SK-N-SH treated with all-trans-retinoic acid at 6 μM for 48 hours (cell line): ENCODE measurements at regions not wholly inside any gene's neighbourhood (a gene's known extent, or its start where the extent isn't known, plus 50 kb on each side); places are given as distances from the start of the nearest gene placed in this dataset.

ENCODE experiments used
- ATAC-seq: fragments of 200-7000 bp; cut with Tn5 transposase; 3 replicates; pipeline ENCODE4 v1.9.1; 2020; ENCODE audit warnings: mild to moderate bottlenecking, moderate library complexity
- ARNTL ChIP-seq: fragments of 450-650 bp; formaldehyde crosslinking; IDR thresholded peaks from 2 replicates; pipeline ENCODE4 v1.5.0; 2020; ENCODE audit warnings: low read depth, mild to moderate bottlenecking, moderate library complexity, borderline replicate concordance
- BACH2 ChIP-seq: fragments of 250-450 bp; sonication (Bioruptor Pico); IDR thresholded peaks from 2 replicates; pipeline ENCODE4 v1.9.0; 2021; ENCODE audit warnings: mild to moderate bottlenecking, borderline replicate concordance
- CSDC2 ChIP-seq: fragments of 250-450 bp; sonication (Bioruptor Pico); IDR thresholded peaks from 2 replicates; pipeline ENCODE4 v1.5.0; 2020; ENCODE audit warnings: mild to moderate bottlenecking, moderate library complexity
- ESRRG ChIP-seq: fragments of 250-450 bp; sonication (Bioruptor Pico); IDR thresholded peaks from 2 replicates; pipeline ENCODE4 v1.6.1; 2021; ENCODE audit warnings: mild to moderate bottlenecking
- GLIS3 ChIP-seq: fragments of 250-450 bp; sonication (Bioruptor Pico); IDR thresholded peaks from 2 replicates; pipeline ENCODE4 v1.5.0; 2020; ENCODE audit warnings: mild to moderate bottlenecking, moderate library complexity
- ISL1 ChIP-seq: fragments of 250-450 bp; sonication (Bioruptor Pico); IDR thresholded peaks from 2 replicates; pipeline ENCODE4 v2.1.2; 2022; ENCODE audit warnings: mild to moderate bottlenecking, moderate library complexity
- OSR1 ChIP-seq: fragments of 250-450 bp; sonication (Bioruptor Pico); IDR thresholded peaks from 2 replicates; pipeline ENCODE4 v1.8.0; 2022; ENCODE audit warnings: moderate library complexity, mild to moderate bottlenecking, inconsistent platforms
- PPARA ChIP-seq: fragments of 250-450 bp; sonication (Bioruptor Pico); IDR thresholded peaks from 2 replicates; pipeline ENCODE4 v1.5.0; 2020; ENCODE audit warnings: mild to moderate bottlenecking, borderline replicate concordance
- RARB ChIP-seq: fragments of 250-450 bp; sonication (Bioruptor Pico); IDR thresholded peaks from 2 replicates; pipeline ENCODE4 v1.8.0; 2021; ENCODE audit warnings: mild to moderate bottlenecking, moderate library complexity
- SNAI2 ChIP-seq: fragments of 250-450 bp; sonication (Bioruptor Pico); IDR thresholded peaks from 2 replicates; pipeline ENCODE4 v1.5.0; 2020; ENCODE audit warnings: mild to moderate bottlenecking, moderate library complexity
- TCF4 ChIP-seq: fragments of 250-450 bp; sonication (Bioruptor Pico); IDR thresholded peaks from 2 replicates; pipeline ENCODE4 v1.8.0; 2021; ENCODE audit warnings: mild to moderate bottlenecking, moderate library complexity, borderline replicate concordance
- TOX ChIP-seq: fragments of 250-450 bp; sonication (Bioruptor Pico); IDR thresholded peaks from 2 replicates; pipeline ENCODE4 v1.8.0; 2021; ENCODE audit warnings: mild to moderate bottlenecking, moderate library complexity, borderline replicate concordance
- ZC3H10 ChIP-seq: fragments of 250-450 bp; sonication (Bioruptor Pico); IDR thresholded peaks from 2 replicates; pipeline ENCODE4 v1.5.1; 2021; ENCODE audit warnings: mild to moderate bottlenecking, moderate library complexity
- ZFP3 ChIP-seq: fragments of 250-450 bp; sonication (Bioruptor Pico); IDR thresholded peaks from 2 replicates; pipeline ENCODE4 v1.5.0; 2020; ENCODE audit warnings: mild to moderate bottlenecking, moderate library complexity
- ZFP30 ChIP-seq: fragments of 450-650 bp; formaldehyde crosslinking; IDR thresholded peaks from 2 replicates; pipeline ENCODE4 v1.5.0; 2022; ENCODE audit warnings: mild to moderate bottlenecking, moderate library complexity
- ZNF565 ChIP-seq: fragments of 450-650 bp; formaldehyde crosslinking; conservative IDR thresholded peaks from 2 replicates; pipeline ENCODE4 v1.5.0; 2020; ENCODE audit warnings: low read depth, mild to moderate bottlenecking, moderate library complexity
- ZNF70 ChIP-seq: fragments of 450-650 bp; formaldehyde crosslinking; IDR thresholded peaks from 2 replicates; pipeline ENCODE4 v1.5.0; 2020; ENCODE audit warnings: mild to moderate bottlenecking, moderate library complexity
- ZNF8 ChIP-seq: fragments of 450-650 bp; formaldehyde crosslinking; IDR thresholded peaks from 2 replicates; pipeline ENCODE4 v1.5.0; 2020; ENCODE audit warnings: mild to moderate bottlenecking, moderate library complexity
- TF ChIP-seq, protein P1 (sequence below): fragments of 250-450 bp; sonication (Bioruptor Pico); IDR thresholded peaks from 2 replicates; pipeline ENCODE4 v1.5.1; 2020; ENCODE audit warnings: low read depth, mild to moderate bottlenecking, moderate library complexity
- TF ChIP-seq, protein P2 (sequence below): fragments of 250-450 bp; sonication (Bioruptor Pico); IDR thresholded peaks from 2 replicates; pipeline ENCODE4 v1.5.1; 2021; ENCODE audit warnings: mild to moderate bottlenecking, moderate library complexity
- TF ChIP-seq, protein P3 (sequence below): fragments of 250-450 bp; sonication (Bioruptor Pico); IDR thresholded peaks from 2 replicates; pipeline ENCODE4 v1.8.0; 2021; ENCODE audit warnings: low read depth, mild to moderate bottlenecking, moderate library complexity, borderline replicate concordance
- TF ChIP-seq, protein P4 (sequence below): fragments of 250-450 bp; sonication (Bioruptor Pico); IDR thresholded peaks from 2 replicates; pipeline ENCODE4 v1.5.0; 2020; ENCODE audit warnings: mild to moderate bottlenecking, moderate library complexity

DNA sequence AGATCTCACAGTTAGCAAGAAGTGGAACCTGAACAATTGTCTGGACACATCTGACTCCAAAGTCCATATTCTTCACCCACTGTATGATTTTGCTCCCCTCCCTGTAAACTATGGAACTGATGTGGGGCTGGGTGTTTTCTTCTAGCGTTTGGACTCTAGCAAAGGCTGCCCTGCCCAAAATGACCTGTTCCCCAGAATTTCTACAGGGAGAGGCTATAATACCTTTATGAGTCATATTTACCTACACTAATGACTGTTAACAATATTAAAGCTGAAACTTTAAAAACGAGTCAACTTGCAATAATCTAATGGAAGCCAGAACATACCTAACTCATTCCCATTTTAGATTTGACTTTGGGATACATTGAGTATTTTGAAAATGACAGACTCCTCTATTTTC, 531.2 kb upstream of the CFAP20DC start:
- TF ChIP-seq ZNF70 (CRISPR knock-in tag) = no peak
- no peak for TF ChIP-seq TOX (CRISPR knock-in tag)
- TF ChIP-seq RARB (CRISPR knock-in tag) = no peak
- TF ChIP-seq ISL1 (CRISPR knock-in tag) = no peak
- TF ChIP-seq PPARA (CRISPR knock-in tag) = no peak
- TF ChIP-seq, protein P1, sequence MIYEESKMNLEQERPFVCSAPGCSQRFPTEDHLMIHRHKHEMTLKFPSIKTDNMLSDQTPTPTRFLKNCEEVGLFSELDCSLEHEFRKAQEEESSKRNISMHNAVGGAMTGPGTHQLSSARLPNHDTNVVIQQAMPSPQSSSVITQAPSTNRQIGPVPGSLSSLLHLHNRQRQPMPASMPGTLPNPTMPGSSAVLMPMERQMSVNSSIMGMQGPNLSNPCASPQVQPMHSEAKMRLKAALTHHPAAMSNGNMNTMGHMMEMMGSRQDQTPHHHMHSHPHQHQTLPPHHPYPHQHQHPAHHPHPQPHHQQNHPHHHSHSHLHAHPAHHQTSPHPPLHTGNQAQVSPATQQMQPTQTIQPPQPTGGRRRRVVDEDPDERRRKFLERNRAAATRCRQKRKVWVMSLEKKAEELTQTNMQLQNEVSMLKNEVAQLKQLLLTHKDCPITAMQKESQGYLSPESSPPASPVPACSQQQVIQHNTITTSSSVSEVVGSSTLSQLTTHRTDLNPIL (CRISPR knock-in tag) = no peak
- TF ChIP-seq, protein P2, sequence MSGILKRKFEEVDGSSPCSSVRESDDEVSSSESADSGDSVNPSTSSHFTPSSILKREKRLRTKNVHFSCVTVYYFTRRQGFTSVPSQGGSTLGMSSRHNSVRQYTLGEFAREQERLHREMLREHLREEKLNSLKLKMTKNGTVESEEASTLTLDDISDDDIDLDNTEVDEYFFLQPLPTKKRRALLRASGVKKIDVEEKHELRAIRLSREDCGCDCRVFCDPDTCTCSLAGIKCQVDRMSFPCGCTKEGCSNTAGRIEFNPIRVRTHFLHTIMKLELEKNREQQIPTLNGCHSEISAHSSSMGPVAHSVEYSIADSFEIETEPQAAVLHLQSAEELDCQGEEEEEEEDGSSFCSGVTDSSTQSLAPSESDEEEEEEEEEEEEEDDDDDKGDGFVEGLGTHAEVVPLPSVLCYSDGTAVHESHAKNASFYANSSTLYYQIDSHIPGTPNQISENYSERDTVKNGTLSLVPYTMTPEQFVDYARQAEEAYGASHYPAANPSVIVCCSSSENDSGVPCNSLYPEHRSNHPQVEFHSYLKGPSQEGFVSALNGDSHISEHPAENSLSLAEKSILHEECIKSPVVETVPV (CRISPR knock-in tag) = no peak
- TF ChIP-seq CSDC2 = no peak
- TF ChIP-seq, protein P3, sequence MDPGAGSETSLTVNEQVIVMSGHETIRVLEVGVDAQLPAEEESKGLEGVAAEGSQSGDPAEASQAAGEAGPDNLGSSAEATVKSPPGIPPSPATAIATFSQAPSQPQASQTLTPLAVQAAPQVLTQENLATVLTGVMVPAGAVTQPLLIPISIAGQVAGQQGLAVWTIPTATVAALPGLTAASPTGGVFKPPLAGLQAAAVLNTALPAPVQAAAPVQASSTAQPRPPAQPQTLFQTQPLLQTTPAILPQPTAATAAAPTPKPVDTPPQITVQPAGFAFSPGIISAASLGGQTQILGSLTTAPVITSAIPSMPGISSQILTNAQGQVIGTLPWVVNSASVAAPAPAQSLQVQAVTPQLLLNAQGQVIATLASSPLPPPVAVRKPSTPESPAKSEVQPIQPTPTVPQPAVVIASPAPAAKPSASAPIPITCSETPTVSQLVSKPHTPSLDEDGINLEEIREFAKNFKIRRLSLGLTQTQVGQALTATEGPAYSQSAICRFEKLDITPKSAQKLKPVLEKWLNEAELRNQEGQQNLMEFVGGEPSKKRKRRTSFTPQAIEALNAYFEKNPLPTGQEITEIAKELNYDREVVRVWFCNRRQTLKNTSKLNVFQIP (CRISPR knock-in tag) = no peak
- TF ChIP-seq OSR1 (CRISPR knock-in tag) = no peak
- no peak for TF ChIP-seq ESRRG (CRISPR knock-in tag)
- no peak for TF ChIP-seq TCF4 (CRISPR knock-in tag)
- TF ChIP-seq BACH2 (CRISPR knock-in tag) = no peak
- TF ChIP-seq ZFP3 (CRISPR knock-in tag) = no peak
- TF ChIP-seq ZFP30 = no peak
- TF ChIP-seq, protein P4, sequence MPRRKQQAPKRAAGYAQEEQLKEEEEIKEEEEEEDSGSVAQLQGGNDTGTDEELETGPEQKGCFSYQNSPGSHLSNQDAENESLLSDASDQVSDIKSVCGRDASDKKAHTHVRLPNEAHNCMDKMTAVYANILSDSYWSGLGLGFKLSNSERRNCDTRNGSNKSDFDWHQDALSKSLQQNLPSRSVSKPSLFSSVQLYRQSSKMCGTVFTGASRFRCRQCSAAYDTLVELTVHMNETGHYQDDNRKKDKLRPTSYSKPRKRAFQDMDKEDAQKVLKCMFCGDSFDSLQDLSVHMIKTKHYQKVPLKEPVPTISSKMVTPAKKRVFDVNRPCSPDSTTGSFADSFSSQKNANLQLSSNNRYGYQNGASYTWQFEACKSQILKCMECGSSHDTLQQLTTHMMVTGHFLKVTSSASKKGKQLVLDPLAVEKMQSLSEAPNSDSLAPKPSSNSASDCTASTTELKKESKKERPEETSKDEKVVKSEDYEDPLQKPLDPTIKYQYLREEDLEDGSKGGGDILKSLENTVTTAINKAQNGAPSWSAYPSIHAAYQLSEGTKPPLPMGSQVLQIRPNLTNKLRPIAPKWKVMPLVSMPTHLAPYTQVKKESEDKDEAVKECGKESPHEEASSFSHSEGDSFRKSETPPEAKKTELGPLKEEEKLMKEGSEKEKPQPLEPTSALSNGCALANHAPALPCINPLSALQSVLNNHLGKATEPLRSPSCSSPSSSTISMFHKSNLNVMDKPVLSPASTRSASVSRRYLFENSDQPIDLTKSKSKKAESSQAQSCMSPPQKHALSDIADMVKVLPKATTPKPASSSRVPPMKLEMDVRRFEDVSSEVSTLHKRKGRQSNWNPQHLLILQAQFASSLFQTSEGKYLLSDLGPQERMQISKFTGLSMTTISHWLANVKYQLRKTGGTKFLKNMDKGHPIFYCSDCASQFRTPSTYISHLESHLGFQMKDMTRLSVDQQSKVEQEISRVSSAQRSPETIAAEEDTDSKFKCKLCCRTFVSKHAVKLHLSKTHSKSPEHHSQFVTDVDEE (CRISPR knock-in tag) = no peak
- TF ChIP-seq GLIS3 (CRISPR knock-in tag) = no peak
- no peak for TF ChIP-seq ZNF565 (CRISPR knock-in tag)
- TF ChIP-seq SNAI2 (CRISPR knock-in tag) = no peak
- no peak for TF ChIP-seq ARNTL (CRISPR knock-in tag)
- no peak for ATAC-seq

DNA sequence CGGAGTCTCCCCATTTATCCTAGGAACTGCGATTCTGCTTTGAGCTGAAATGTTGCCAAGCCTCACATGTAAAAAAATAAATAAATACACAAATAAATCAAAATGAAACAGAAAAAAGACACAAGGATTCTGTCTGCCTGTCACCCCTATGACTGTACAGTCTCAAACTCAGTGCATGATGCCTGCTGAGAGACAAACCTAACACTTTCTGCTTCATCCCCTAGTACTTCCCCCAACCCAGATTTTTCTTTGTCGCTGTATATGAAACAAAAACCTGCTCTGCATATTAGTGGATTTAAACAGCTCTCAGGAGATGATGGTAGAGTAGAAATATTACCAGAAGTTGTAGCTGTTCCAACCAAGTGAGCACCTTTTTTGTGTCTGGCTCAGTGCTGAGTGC, 530.7 kb upstream of the CFAP20DC start:
- TF ChIP-seq TCF4 (CRISPR knock-in tag) = no peak
- no peak for TF ChIP-seq ZNF8
- TF ChIP-seq, protein P4 (CRISPR knock-in tag) = no peak
- TF ChIP-seq RARB (CRISPR knock-in tag) = no peak
- no peak for TF ChIP-seq BACH2 (CRISPR knock-in tag)
- TF ChIP-seq, protein P1 (CRISPR knock-in tag) = no peak
- no peak for TF ChIP-seq TOX (CRISPR knock-in tag)
- no peak for TF ChIP-seq ISL1 (CRISPR knock-in tag)
- TF ChIP-seq SNAI2 (CRISPR knock-in tag) = no peak
- TF ChIP-seq ZNF70 (CRISPR knock-in tag) = no peak
- TF ChIP-seq ZNF565 (CRISPR knock-in tag) = no peak
- no peak for TF ChIP-seq ZFP3 (CRISPR knock-in tag)
- TF ChIP-seq, protein P3 (CRISPR knock-in tag) = no peak
- TF ChIP-seq ZC3H10 = no peak
- no peak for TF ChIP-seq ARNTL (CRISPR knock-in tag)
- no peak for TF ChIP-seq OSR1 (CRISPR knock-in tag)
- no peak for TF ChIP-seq CSDC2
- TF ChIP-seq PPARA (CRISPR knock-in tag) = no peak
- TF ChIP-seq ZFP30 = no peak

More for the DNA sequence above, 530.7 kb upstream of the CFAP20DC start:
- ATAC-seq = no peak
